GM21447 (cell line): ENCODE measurements at regions not wholly inside any gene's neighbourhood (a gene's known extent, or its start where the extent isn't known, plus 50 kb on each side); places are given as distances from the start of the nearest gene placed in this dataset.

Experiments
- ATAC-seq: cut with Tn5 transposase; IDR thresholded peaks from one replicate; pipeline ENCODE4 v1.9.1; 2021; ENCODE audit not compliant: unreplicated experiment

GRCh38 chr12:89257340-89257739, 95.0 kb downstream of the DUSP6 start:
- ATAC-seq, result no peak

- no peak for ATAC-seq
Measured at GRCh38 chr12:89256060-89256459, 96.2 kb downstream of the DUSP6 start.

GRCh38 chr12:89253488-89253887, 98.8 kb downstream of the DUSP6 start:
- no peak for ATAC-seq

GRCh38 chr12:89252284-89252683, 100.0 kb downstream of the DUSP6 start:
- ATAC-seq, result no peak

- no peak for ATAC-seq
Measured at GRCh38 chr12:89251342-89252271, 100.7 kb downstream of the DUSP6 start.

- no peak for ATAC-seq
Measured at GRCh38 chr12:89250636-89251035, 101.7 kb downstream of the DUSP6 start.

DNA sequence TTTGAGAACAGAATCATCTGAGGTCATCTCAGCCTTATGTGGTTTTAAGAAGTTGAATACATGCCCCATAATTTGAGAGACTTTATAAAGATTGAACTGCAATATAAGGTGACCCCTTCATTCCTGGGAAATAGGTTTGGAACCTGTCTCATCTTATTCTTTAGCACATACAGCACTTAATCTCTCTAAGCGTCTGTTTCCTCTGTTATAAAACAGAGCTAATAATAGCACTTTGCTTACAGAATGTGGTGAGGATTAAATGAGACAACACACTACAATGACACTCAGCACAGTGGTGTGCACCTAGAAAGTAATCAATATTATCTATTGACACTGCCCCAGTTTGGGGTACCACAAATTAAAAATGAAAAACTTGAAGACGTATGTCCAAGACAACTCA, 102.1 kb downstream of the DUSP6 start:
- no peak for ATAC-seq

- no peak for ATAC-seq
Measured at GRCh38 chr12:89247967-89248366, 104.3 kb downstream of the DUSP6 start.

- no peak for ATAC-seq
Measured at GRCh38 chr12:89247541-89247942, 104.8 kb downstream of the DUSP6 start.

GRCh38 chr12:89245090-89245489, 107.2 kb downstream of the DUSP6 start:
- ATAC-seq, result no peak

- ATAC-seq, result peak; percentile 55
Measured at GRCh38 chr12:89244536-89244935, 107.8 kb downstream of the DUSP6 start.

DNA sequence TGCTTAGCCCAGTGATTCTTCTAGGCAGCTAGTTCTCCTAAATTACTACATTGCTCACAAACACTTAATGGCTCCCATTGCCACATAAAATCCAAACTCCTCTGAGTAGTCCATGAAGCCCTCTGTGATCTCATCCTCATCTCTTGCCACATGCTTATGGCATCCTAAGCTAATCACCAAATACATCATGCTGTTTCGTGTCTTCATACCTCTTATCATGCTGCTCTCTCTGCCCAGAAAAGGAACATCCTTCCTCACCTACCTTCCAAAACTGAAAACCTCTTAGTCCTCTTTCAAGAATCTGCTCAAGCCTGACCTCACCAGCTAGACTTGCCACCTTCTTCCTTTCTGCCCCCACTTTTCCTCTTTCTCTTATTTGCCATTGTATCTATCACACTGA, 108.5 kb downstream of the DUSP6 start:
- no peak for ATAC-seq

GRCh38 chr12:89239534-89239933, 112.8 kb downstream of the DUSP6 start:
- no peak for ATAC-seq

- no peak for ATAC-seq
Measured at GRCh38 chr12:89238593-89238992, 113.7 kb downstream of the DUSP6 start.

GRCh38 chr12:89237763-89238162, 114.5 kb downstream of the DUSP6 start:
- ATAC-seq, result no peak

DNA sequence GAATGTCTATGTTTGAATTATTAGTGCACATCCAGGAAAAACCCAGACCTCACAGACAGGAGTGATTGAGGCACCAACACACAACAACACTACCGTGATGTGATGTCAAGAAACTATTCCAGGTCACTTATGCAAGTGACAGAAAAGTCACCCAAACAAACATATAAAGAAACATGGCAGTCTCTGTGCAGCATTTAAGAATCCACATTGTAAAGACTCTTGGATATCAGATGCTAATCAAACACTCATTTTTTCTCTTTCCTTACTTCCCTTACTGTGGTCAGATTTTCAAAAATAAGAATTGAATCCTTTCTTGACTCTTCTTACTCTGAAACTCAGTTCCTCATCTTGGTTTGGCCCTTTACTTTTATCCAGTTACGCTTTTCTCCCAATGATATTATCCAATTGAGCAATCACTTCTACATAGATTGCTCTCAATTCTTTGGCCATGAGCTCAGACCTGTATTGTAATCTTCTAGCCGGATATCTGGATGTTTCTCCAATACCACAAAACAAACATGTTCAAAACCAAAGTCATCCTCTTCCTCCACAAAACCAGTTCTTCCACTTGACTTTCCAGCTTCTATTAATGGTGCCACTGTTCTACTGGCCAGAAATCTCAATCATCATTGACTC, 115.4 kb downstream of the DUSP6 start:
- ATAC-seq, result no peak

DNA sequence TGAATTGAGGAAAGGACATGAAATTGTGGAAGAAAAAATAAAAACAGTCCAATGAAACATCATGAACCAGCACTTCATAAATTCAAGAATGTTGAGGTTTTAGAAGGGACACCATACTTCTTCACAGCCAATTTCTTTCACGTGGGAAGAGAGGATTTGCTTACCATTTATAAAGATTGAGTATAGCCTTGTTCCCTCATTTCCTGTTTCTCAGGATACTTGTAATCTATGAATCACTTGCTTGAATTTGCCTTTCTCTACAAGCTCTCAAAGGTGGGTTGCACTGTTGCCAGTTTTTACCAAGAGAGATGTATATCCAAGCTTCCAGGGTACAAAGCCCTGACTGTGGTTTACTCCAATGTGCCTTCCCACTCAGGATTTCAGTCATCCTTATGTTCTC, 116.1 kb downstream of the DUSP6 start:
- no peak for ATAC-seq

DNA sequence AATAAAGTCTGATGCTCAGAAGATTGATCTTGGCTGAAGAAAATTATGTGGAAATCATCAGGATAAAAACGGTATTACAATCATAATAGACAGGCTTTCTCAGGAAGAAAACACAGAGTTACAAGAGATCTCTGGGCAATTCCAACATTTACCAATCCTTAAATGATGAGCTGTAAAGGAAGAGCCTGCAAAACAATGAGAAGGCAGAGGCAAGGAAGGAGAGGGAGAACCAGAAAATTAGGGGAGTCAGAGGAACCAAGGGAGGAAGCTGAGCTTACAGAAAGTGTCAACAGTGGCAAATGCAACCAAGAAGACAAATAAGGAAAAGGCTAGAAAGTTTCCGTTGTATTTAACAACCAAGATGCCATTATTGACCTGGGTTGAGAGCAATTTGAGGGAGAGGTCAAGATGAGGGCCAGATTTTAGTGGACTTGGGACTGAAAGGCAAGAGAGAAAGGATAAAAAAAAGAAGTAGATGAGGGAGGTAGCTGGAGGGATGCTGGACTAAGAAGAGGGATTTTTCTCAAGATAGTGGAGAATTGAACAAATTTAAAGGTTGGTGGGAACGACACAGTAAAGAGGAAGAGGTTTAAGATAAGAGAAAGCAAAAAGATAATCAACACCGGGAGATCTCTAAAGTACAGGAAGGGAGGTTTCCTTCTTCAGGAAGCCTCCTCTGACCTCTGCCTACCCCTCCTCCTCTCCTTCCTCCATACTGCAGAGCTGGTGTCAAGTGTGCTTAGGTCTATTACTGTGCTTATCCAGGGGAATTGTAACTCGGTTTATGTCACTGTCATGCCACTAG, 116.9 kb downstream of the DUSP6 start:
- no peak for ATAC-seq

GRCh38 chr12:89234324-89235114, 117.8 kb downstream of the DUSP6 start:
- ATAC-seq, result no peak

DNA sequence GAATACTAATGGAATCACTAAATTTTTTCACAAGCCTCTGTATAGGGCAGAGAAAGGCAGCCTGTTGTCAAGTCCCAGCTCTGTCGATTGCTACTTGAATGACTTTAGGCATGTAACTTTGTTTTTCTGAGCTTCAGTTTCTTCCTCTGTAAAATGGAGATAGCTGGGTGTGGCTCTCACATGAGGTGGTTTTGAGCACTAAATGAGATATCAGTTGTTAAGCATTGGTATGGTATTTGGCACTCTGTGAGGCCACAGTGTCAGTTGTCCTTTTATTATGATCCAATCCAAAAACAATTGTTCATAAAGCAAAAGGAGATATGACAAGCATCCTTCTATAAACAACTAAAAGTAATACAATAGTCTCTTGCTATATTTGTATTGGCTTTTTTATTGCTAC, 120.6 kb downstream of the DUSP6 start:
- no peak for ATAC-seq
